Gastrocnemius medialis (tissue), 4 donors: ENCODE measurements at regions not wholly inside any gene's neighbourhood (a gene's known extent, or its start where the extent isn't known, plus 50 kb on each side); places are given as distances from the start of the nearest gene placed in this dataset.

Experiments used
- CTCF ChIP-seq, 5 experiments: fragments of 450-650 bp in 3 of 5; fragments of 200-600 bp in 2 of 5; sonication (generic) in 2 of 5; IDR thresholded peaks in 4 of 5; conservative IDR thresholded peaks in 1 of 5; 1 replicate in 4 of 5; 2 replicates in 1 of 5; pipeline ENCODE4 v1.5.1; 2016 to 2019; ENCODE audit warnings: antibody characterized with exemption in 5 of 5, mild to moderate bottlenecking in 3 of 5, moderate library complexity in 3 of 5
- POLR2A ChIP-seq, 2 donors: fragments of 450-650 bp; IDR thresholded peaks; one replicate each; pipeline ENCODE4 v1.6.1; 2017; ENCODE audit warnings: antibody characterized with exemption in 2 of 2, mild to moderate bottlenecking in 2 of 2, moderate library complexity in 2 of 2

GRCh38 chr9:118650417-118650816, 718.8 kb downstream of the BRINP1 start:
- TF ChIP-seq POLR2A (IDR thresholded peaks at IDR 0.05) (no peak), CTCF (IDR thresholded peaks at IDR 0.05 in 4 of 5, conservative IDR thresholded peaks at IDR 0.05 in 1 of 5) (no peak)
